Activated CD4-positive, alpha-beta memory T cell treated with anti-CD3 and anti-CD28 coated beads, Interleukin-2, amount 10 ng/mL, durations not matched to agents 7 days and 5 days (primary cell): ENCODE measurements at regions not wholly inside any gene's neighbourhood (a gene's known extent, or its start where the extent isn't known, plus 50 kb on each side); places are given as distances from the start of the nearest gene placed in this dataset.

Experiments
- CTCF ChIA-PET: fragments of 350-600 bp; sonication (Branson Sonifier 250); formaldehyde crosslinking; loops from one replicate; lab custom pipeline; 2021; ENCODE audit warnings: antibody characterized with exemption, inconsistent platforms; lab: Charles Lee
- POLR2A ChIA-PET: fragments of 350-600 bp; sonication (Branson Sonifier 250); formaldehyde crosslinking; loops from one replicate; lab custom pipeline; 2021; ENCODE audit warnings: antibody characterized with exemption; lab: Charles Lee
- DNase-seq: peaks from one replicate; pipeline ENCODE4 v3.0.0-alpha.2; 2020
- H3K27ac Mint-ChIP-seq: one replicate; pipeline ENCODE4 v1.8.0; 2021; ENCODE audit warnings: mild to moderate bottlenecking, mixed read lengths
- H3K27me3 Mint-ChIP-seq: one replicate; pipeline ENCODE4 v1.8.0; 2021; ENCODE audit warnings: mixed read lengths
- H3K36me3 Mint-ChIP-seq: one replicate; pipeline ENCODE4 v1.8.0; 2021; ENCODE audit warnings: low read depth, mixed read lengths
- H3K4me1 Mint-ChIP-seq: one replicate; pipeline ENCODE4 v1.8.0; 2021; ENCODE audit warnings: mixed read lengths
- H3K4me3 Mint-ChIP-seq: one replicate; pipeline ENCODE4 v1.8.0; 2021; ENCODE audit warnings: mild to moderate bottlenecking, mixed read lengths
- H3K9me3 Mint-ChIP-seq: one replicate; pipeline ENCODE4 v1.8.0; 2021; ENCODE audit warnings: mixed read lengths

DNA sequence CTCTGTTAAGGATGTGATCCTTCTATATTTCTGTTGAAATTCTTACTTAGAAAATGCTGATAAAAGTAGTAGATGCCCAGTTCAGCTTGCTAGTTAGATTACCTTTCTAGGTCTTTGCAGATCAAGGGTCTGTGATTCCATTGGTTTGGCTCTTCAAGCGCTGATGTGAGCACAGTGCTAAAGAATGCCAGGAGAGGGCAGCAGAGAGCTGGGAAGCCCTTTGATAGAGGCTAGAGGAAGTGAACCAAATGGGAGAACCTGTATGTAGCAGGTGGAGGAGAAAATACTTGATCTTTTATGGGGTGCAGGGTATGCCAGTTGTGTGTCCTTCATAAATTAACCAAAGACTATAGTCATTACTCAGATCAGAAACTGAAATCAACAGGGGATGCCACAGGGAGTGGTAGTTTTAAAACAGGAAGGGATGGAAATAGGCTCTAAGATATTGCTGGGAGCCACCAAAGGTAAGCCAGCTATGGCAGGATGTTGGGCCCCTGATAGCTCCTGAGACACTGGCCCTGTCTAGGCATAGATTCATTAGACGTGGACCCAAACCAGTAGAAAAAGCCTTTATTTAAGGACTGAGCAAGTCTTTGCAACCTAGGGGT is 677.4 kb downstream of the SQOR start:
- H3K4me3 Mint-ChIP-seq: no peak overlapping the region
- H3K27ac Mint-ChIP-seq: no peak overlapping the region
- DNase-seq: peak; percentile 58
- no peaks in the 10 kb centered on the region for H3K27me3 Mint-ChIP-seq
- H3K9me3 Mint-ChIP-seq: no peaks in the 10 kb centered on the region
- no peaks in the 10 kb centered on the region for H3K4me1 Mint-ChIP-seq
- CTCF ChIA-PET: interaction anchor here (0.9 to 1.1 kb wide), 2 partner anchors 9 to 13 kb away, joined by 3 to 5 read pairs; no protein-coding TSS in a partner anchor
- H3K36me3 Mint-ChIP-seq: no peaks in the 10 kb centered on the region
- POLR2A ChIA-PET: no interaction called here

GRCh38 chr15:46315434-46315833 is 680.6 kb downstream of the SQOR start:
- DNase-seq: no peak
- no peaks in the 10 kb centered on the region for H3K27me3 Mint-ChIP-seq
- no peaks in the 10 kb centered on the region for H3K9me3 Mint-ChIP-seq
- ChIA-PET CTCF (no interaction called here), POLR2A (no interaction called here)
- H3K27ac Mint-ChIP-seq: no peak overlapping the region
- no peaks in the 10 kb centered on the region for H3K36me3 Mint-ChIP-seq
- H3K4me3 Mint-ChIP-seq: no peak overlapping the region
- no peaks in the 10 kb centered on the region for H3K4me1 Mint-ChIP-seq

DNA sequence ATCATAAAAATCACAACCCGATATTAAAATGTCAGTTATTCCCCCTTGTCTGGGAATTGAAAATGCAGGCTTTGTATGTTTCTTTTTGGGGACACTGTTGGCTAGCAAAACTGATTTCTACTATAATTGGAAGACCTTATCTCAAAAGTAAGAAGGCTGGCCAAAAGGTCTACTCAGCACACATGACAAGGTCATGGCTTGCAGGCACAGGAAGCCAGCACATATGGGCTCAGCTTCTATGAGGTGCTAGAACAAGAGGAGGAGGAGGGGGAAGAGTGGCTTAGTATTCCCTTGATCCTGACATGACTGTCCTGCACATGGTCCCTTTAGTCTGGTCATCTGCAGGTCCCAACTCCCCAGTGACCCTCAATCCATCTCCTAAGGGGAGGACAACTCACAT is 681.2 kb downstream of the SQOR start:
- ChIA-PET POLR2A (no interaction called here), CTCF (no interaction called here)
- Mint-ChIP-seq H3K36me3 (no peaks in the 10 kb centered on the region), H3K27me3 (no peaks in the 10 kb centered on the region), H3K4me1 (no peaks in the 10 kb centered on the region), H3K4me3 (no peak overlapping the region), H3K9me3 (no peaks in the 10 kb centered on the region), H3K27ac (no peak overlapping the region)
- no peak for DNase-seq

DNA sequence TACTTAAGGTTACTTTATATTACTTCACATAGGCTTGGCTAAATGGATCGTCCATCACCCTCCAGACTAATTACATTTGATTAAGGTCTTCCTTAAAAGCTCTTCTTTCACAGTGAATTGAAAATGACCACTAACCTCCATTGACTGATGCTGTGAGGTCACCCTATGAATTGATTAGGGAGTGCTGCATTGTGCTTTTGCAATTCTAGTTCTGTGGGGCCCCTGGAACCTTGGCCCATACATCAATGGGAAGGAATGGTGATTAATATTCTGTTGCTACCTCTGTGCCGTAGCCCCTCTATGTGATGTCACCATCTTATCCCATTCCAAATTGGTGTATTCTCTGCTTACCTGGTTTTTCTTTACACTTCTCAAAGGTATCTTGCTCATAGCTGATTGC is 682.2 kb downstream of the SQOR start:
- CTCF ChIA-PET: no interaction called here
- no peaks in the 10 kb centered on the region for H3K4me1 Mint-ChIP-seq
- H3K36me3 Mint-ChIP-seq: no peaks in the 10 kb centered on the region
- no peak for DNase-seq
- POLR2A ChIA-PET: no interaction called here
- H3K9me3 Mint-ChIP-seq: no peaks in the 10 kb centered on the region
- no peak overlapping the region for H3K27ac Mint-ChIP-seq
- H3K4me3 Mint-ChIP-seq: no peak overlapping the region
- no peaks in the 10 kb centered on the region for H3K27me3 Mint-ChIP-seq

DNA sequence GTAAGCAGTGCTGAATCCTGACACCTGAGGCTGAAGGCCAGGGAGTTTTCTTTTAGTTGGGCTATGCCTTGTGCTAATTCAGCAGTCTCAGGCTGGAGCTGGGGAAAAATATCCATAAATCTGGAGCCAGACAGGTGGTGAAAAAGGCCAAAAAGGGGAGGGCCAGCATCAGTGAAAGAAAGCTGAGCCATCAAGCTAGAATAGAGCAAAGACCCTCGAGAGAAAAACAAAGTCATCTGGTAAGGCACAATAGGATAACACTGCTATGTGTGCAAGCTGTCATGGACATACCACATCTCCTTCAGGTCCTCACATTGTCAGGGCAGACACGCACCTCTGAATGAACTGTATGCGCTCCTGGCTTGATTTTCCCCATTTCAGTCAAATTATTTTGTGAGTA is 687.9 kb downstream of the SQOR start:
- Mint-ChIP-seq H3K36me3 (no peaks in the 10 kb centered on the region), H3K27me3 (no peaks in the 10 kb centered on the region), H3K4me3 (no peak overlapping the region), H3K4me1 (no peaks in the 10 kb centered on the region), H3K27ac (no peak overlapping the region), H3K9me3 (no peaks in the 10 kb centered on the region)
- no peak for DNase-seq
- POLR2A ChIA-PET: no interaction called here
- CTCF ChIA-PET: no interaction called here

GRCh38 chr15:46326173-46326572 is 691.3 kb downstream of the SQOR start:
- no peak overlapping the region for H3K4me3 Mint-ChIP-seq
- H3K36me3 Mint-ChIP-seq: no peaks in the 10 kb centered on the region
- no peaks in the 10 kb centered on the region for H3K4me1 Mint-ChIP-seq
- POLR2A ChIA-PET: no interaction called here
- no peak overlapping the region for H3K27ac Mint-ChIP-seq
- H3K9me3 Mint-ChIP-seq: no peaks in the 10 kb centered on the region
- CTCF ChIA-PET: no interaction called here
- DNase-seq: no peak
- H3K27me3 Mint-ChIP-seq: no peaks in the 10 kb centered on the region

- Mint-ChIP-seq H3K4me3 (no peak overlapping the region), H3K27me3 (no peaks in the 10 kb centered on the region), H3K36me3 (no peaks in the 10 kb centered on the region)
Observed at GRCh38 chr15:46328821-46329220, 694.0 kb downstream of the SQOR start.

DNA sequence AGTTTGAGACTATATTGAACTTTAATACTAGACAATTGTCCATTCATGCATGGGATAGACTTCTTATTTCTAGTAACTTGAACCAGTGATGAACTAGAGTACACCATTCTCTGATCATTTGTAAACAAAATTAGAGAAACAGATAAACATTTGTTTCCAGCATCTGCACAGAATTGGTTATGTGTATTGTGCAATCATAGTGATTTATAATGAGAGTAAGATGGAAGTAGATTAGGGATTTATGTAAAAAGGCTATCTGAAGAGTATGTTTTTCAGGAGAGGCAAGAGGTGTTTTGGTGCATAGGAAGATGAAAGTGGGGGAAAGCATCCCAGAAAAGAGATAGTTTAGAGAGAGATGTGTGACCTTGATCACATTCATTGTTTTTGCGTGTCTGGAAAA is 695.0 kb downstream of the SQOR start:
- ChIA-PET POLR2A (no interaction called here), CTCF (no interaction called here)
- Mint-ChIP-seq H3K4me3 (no peak overlapping the region), H3K36me3 (no peaks in the 10 kb centered on the region), H3K9me3 (no peaks in the 10 kb centered on the region), H3K27me3 (no peaks in the 10 kb centered on the region), H3K4me1 (no peaks in the 10 kb centered on the region), H3K27ac (no peak overlapping the region)
- DNase-seq: no peak

More at GRCh38 chr15:46328821-46329220, 694.0 kb downstream of the SQOR start:
- no peak for DNase-seq
- H3K27ac Mint-ChIP-seq: no peak overlapping the region
- ChIA-PET POLR2A (no interaction called here), CTCF (no interaction called here)
- no peaks in the 10 kb centered on the region for H3K9me3 Mint-ChIP-seq
- no peaks in the 10 kb centered on the region for H3K4me1 Mint-ChIP-seq

DNA sequence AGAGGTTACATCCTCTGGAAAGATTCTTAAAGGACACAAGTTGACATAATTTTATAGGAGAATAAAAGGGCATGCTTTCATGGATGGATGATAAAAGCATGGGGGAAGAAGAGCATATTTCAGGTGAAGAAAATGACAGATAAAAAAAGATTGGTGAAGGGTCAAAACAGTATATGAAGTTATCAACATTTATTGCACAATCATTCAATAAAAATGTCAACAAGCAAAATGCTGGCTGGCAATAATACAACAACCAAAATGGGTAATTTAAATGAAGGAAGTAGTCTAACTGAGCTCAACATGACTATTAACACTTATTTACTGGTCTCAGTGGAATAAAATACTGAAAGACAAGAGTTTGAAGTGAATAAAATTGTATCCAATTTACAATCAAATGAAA is 696.7 kb downstream of the SQOR start:
- ChIA-PET POLR2A (no interaction called here), CTCF (no interaction called here)
- Mint-ChIP-seq H3K4me1 (no peaks in the 10 kb centered on the region), H3K36me3 (no peaks in the 10 kb centered on the region), H3K9me3 (peaks cover under 1% of the 10 kb centered on the region), H3K27ac (no peak overlapping the region), H3K27me3 (no peaks in the 10 kb centered on the region), H3K4me3 (no peak overlapping the region)
- no peak for DNase-seq

DNA sequence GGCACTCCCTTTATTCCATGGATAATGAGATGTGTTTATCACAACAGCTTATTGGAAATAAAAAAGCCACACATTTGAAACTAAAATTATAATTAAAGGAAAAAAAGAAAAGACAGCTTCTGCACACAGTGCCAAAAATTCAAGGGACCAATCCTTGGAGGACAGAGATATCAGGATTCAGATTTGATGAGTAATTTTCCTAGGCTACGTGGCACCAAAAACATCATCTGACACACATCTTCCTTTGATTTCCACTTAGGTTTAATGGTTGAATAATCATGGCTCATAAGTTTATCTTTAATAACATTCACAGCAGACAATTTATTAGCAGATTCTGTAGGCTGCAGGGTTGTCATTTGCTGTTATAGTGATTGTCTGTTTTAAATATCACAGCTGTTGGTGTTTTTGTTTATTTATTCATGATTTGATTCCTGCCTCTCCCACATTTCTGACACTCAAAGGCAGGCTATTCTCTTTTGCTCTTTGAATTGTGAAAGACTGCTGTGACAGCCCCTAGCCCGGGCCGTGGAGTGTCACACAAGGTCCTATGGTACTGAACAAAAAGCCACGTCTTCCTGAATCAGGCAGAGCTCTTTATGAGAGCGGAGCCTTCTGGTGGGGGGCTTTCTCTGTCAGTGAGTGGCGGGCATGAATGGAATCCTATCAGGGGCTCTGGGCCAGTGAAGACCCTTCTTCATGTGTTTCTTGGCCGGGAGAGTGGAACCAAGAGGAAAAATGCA is 708.5 kb downstream of the SQOR start:
- H3K27ac Mint-ChIP-seq: no peak overlapping the region
- no peaks in the 10 kb centered on the region for H3K36me3 Mint-ChIP-seq
- DNase-seq: no peak
- H3K9me3 Mint-ChIP-seq: peaks cover 3% of the 10 kb centered on the region
- POLR2A ChIA-PET: no interaction called here
- no peak overlapping the region for H3K4me3 Mint-ChIP-seq
- no peaks in the 10 kb centered on the region for H3K27me3 Mint-ChIP-seq
- no peaks in the 10 kb centered on the region for H3K4me1 Mint-ChIP-seq
- CTCF ChIA-PET: no interaction called here

GRCh38 chr15:46344115-46344724 is 709.4 kb downstream of the SQOR start:
- ChIA-PET POLR2A (no interaction called here), CTCF (no interaction called here)
- no peaks in the 10 kb centered on the region for H3K27me3 Mint-ChIP-seq
- no peak for DNase-seq
- no peak overlapping the region for H3K27ac Mint-ChIP-seq
- no peak overlapping the region for H3K4me3 Mint-ChIP-seq
- H3K9me3 Mint-ChIP-seq: no peaks in the 10 kb centered on the region
- H3K36me3 Mint-ChIP-seq: no peaks in the 10 kb centered on the region
- no peaks in the 10 kb centered on the region for H3K4me1 Mint-ChIP-seq

DNA sequence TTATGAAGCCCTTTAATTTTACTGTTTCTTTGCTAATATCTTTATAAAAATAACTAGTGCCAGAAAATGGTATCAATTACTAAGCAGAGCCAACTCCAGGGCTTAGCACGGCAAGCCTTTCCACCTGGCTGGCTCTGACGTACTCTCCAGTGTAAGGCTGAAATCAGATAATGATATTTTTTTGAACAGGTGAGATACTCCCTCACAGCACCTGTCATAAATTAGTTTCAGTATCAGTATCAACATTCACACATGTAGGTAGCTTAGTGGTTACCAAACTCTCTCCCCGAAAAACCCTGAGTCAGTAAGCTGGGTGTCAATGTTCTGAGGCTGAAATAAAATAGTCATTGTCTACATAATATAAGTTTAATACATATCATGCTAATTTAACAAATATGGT is 710.1 kb downstream of the SQOR start:
- DNase-seq: no peak
- no peaks in the 10 kb centered on the region for H3K36me3 Mint-ChIP-seq
- no peaks in the 10 kb centered on the region for H3K27me3 Mint-ChIP-seq

DNA sequence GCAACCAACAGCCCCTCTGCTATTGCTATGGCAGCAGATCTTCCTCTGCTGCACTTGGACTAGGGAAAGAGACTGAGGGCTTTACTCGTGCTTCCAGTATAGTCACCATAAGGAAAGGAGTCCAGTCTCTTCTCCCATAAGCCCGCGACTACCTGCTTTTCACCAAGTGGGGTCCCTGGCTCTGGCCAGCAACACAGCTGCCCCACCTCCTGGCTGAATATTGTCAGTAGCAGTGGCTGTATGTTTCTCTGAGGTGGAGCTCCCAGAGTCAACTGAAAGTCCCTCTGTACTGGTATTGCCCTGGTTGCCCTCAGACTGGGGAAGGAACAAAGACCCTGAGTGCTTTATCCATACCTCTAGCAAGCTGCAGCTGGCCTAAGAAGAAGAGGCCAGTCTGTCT is 719.6 kb downstream of the SQOR start:
- H3K36me3 Mint-ChIP-seq: no peaks in the 10 kb centered on the region
- ChIA-PET CTCF (no interaction called here), POLR2A (no interaction called here)
- H3K27ac Mint-ChIP-seq: no peak overlapping the region
- peaks cover 8% of the 10 kb centered on the region for H3K9me3 Mint-ChIP-seq
- no peak overlapping the region for H3K4me3 Mint-ChIP-seq
- no peaks in the 10 kb centered on the region for H3K4me1 Mint-ChIP-seq
- no peaks in the 10 kb centered on the region for H3K27me3 Mint-ChIP-seq
- DNase-seq: no peak

More for the DNA sequence above, 710.1 kb downstream of the SQOR start:
- ChIA-PET CTCF (no interaction called here), POLR2A (no interaction called here)
- no peak overlapping the region for H3K4me3 Mint-ChIP-seq
- H3K9me3 Mint-ChIP-seq: no peaks in the 10 kb centered on the region
- H3K4me1 Mint-ChIP-seq: no peaks in the 10 kb centered on the region
- H3K27ac Mint-ChIP-seq: no peak overlapping the region

DNA sequence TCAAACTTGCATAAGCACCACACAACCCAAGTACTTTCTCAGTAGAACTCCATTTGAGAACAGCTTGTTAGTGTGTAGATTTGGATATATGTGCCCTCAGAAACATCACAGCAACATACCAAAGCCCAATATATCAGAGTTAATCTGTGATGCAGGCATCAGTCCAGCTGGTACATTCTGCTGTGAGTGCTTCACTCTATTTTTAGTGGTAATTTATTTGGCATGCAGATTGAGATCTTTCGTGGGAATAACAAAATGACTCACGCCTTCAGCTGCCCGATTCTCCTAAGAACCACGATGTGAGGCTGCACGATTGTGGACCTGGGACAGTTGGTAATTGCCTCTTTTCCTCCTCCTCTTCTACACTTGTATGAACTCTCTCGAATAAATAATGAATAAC is 730.7 kb downstream of the SQOR start:
- ChIA-PET CTCF (no interaction called here), POLR2A (no interaction called here)
- no peak overlapping the region for H3K4me3 Mint-ChIP-seq
- no peaks in the 10 kb centered on the region for H3K36me3 Mint-ChIP-seq
- H3K27ac Mint-ChIP-seq: no peak overlapping the region
- DNase-seq: no peak
- H3K27me3 Mint-ChIP-seq: no peaks in the 10 kb centered on the region
- no peaks in the 10 kb centered on the region for H3K4me1 Mint-ChIP-seq
- H3K9me3 Mint-ChIP-seq: peaks cover 9% of the 10 kb centered on the region
